Choroid plexus epithelial cell (primary cell): ENCODE measurements at regions not wholly inside any gene's neighbourhood (a gene's known extent, or its start where the extent isn't known, plus 50 kb on each side); places are given as distances from the start of the nearest gene placed in this dataset.

Source experiments
- DNase-seq: peaks from one replicate; pipeline ENCODE4 v3.0.0-alpha.2; 2010; ENCODE audit warnings: low read depth
- H3K4me3 ChIP-seq: 2 replicates; pipeline ENCODE4 v1.5.1; 2011; ENCODE audit warnings: low read depth, mild to moderate bottlenecking, control low read depth, low read length, moderate library complexity
- CTCF ChIP-seq: conservative IDR thresholded peaks from 2 replicates; pipeline ENCODE4 v1.5.1; 2011; ENCODE audit warnings: low read depth, mild to moderate bottlenecking, control low read depth, inconsistent platforms, low read length, moderate library complexity

GRCh38 chr2:81979086-81979485 is 1674.5 kb upstream of the LRRTM1 start:
- no peak for DNase-seq
- no peak for TF ChIP-seq CTCF
- H3K4me3 ChIP-seq = no peak overlapping the region

- H3K4me3 ChIP-seq = no peak overlapping the region
- no peak for TF ChIP-seq CTCF
- no peak for DNase-seq
Measured at GRCh38 chr2:81976998-81977397, 1672.4 kb upstream of the LRRTM1 start.

GRCh38 chr2:81974216-81974615 is 1669.7 kb upstream of the LRRTM1 start:
- H3K4me3 ChIP-seq = no peak overlapping the region
- DNase-seq = no peak
- no peak for TF ChIP-seq CTCF

GRCh38 chr2:81942876-81943275 is 1638.3 kb upstream of the LRRTM1 start:
- TF ChIP-seq CTCF = no peak
- H3K4me3 ChIP-seq = no peak overlapping the region
- no peak for DNase-seq

- H3K4me3 ChIP-seq = no peak overlapping the region
- TF ChIP-seq CTCF = no peak
- DNase-seq = no peak
Measured at GRCh38 chr2:81942136-81942680, 1637.7 kb upstream of the LRRTM1 start.

GRCh38 chr2:81940266-81940955 is 1635.9 kb upstream of the LRRTM1 start:
- DNase-seq = no peak
- no peak overlapping the region for H3K4me3 ChIP-seq
- TF ChIP-seq CTCF = no peak

- H3K4me3 ChIP-seq = no peak overlapping the region
- no peak for TF ChIP-seq CTCF
- no peak for DNase-seq
Measured at GRCh38 chr2:81937944-81938343, 1633.4 kb upstream of the LRRTM1 start.
